PC-3 (cell line): ENCODE measurements at regions not wholly inside any gene's neighbourhood (a gene's known extent, or its start where the extent isn't known, plus 50 kb on each side); places are given as distances from the start of the nearest gene placed in this dataset.

ENCODE experiments used
- CTCF ChIP-seq: fragments of 300-600 bp; sonication (generic); conservative IDR thresholded peaks from 2 replicates; pipeline ENCODE4 v1.5.1; 2017; ENCODE audit warnings: antibody characterized with exemption, low read depth, mild to moderate bottlenecking, low read length
- EZH2 ChIP-seq: fragments of 300-600 bp; sonication (generic); IDR thresholded peaks from one replicate; pipeline ENCODE4 v1.6.1; 2017; ENCODE audit warnings: antibody characterized with exemption, mild to moderate bottlenecking, low read length; ENCODE audit not compliant: unreplicated experiment

- no peak for TF ChIP-seq CTCF
- TF ChIP-seq EZH2, result no peak
Measured at GRCh38 chr5:169472544-169472943, 111.0 kb upstream of the SPDL1 start.
